ENCODE measurements at regions not wholly inside any gene's neighbourhood (a gene's known extent, or its start where the extent isn't known, plus 50 kb on each side); places are given as distances from the start of the nearest gene placed in this dataset.

DNA sequence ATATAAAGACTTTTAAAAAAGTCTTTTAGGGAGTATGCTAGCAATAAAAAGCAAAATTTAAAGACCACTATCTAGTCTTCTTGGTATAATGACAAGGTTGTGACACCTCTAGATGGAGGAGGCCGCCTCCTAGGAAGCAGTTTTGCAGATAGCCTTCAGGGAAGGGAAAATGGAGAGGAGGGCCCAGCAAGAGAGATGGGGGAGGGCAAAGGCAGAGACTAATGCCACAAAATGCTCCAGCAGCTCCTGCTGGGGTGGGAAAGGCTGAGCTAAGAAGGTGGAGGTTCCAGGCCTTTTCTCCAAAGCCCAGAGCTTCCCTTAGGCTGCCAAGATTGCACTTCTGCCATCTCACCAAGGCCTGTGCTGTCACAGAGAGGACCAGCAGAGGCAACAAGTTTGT lies 153.9 kb upstream of the THSD7B start:
- intact Hi-C loops (cut with DNase I): no loop called here
- no peak for DNase-seq

GRCh38 chr2:136582628-136583205 lies 182.6 kb upstream of the THSD7B start:
- peak in 9 of 42 donors; percentile 2 to 28 (median 14) for DNase-seq

DNA sequence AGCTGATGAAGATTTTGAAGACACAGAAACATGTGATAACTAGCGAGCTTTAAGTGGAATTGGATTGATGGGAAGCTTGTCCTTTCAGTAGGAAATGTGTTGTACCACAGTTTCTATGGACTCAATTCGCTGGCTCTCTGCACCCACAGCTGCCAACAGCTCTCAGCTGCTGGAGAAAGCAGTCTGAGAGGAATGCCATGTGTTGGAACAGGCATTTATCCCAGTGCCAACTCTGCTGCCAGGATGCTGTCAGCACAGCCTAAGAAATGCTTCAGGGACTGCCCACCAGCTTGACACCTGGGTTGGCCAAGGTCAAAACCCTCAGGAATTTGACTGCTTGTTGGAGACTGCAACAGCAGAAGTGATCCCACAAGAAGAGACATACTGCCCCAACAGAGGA lies 193.0 kb upstream of the THSD7B start:
- peak in 21 of 42 donors; percentile 2 to 47 (median 15) for DNase-seq
- intact Hi-C loops (cut with DNase I): no loop called here

More at GRCh38 chr2:136582628-136583205, 182.6 kb upstream of the THSD7B start:
- intact Hi-C loops (cut with DNase I): no loop called here

- DNase-seq: no peak
- intact Hi-C loops (cut with DNase I): no loop called here
These were observed 208.1 kb upstream of the THSD7B start for GRCh38 chr2:136557203-136557602.

DNA sequence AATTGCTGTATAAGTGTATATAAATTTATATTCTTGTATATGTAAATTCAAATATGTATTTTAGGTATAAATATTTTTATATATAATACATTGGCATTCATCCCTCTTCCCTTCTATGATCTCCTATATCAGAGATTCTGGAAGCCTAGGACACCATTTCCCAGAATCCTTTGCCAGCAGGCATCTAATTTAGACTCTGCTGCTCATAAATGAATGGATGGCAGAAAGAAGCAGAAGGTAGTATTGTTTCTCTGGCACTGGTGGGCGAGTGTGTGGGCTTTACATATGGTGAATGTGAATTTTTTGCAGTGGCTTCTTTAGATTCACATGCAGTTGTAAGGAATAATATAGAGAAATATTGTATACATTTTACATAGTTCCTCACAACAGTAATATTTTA lies 215.2 kb upstream of the THSD7B start:
- intact Hi-C loops (cut with DNase I): no loop called here
- DNase-seq: no peak

DNA sequence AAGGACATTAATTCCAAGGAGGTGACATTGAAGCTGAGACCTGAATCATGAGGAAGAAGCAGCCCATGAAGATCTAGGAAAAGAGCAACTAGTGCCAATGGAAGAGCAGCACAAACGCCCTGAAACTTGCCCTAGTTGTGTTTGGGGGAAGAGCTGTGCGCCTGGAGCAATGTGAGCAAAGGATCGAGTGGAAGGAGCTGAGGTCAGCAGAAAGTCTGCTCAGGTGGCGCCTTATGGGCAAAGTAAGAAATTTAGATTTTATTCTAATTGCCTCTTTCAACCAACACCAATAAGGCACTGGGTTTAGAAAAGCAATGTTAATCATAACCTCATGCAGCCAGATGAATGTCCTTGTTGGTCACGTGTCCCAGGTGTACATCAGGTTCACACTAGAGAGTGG lies 226.0 kb upstream of the THSD7B start:
- intact Hi-C loops (cut with DNase I): no loop called here
- DNase-seq: no peak

DNA sequence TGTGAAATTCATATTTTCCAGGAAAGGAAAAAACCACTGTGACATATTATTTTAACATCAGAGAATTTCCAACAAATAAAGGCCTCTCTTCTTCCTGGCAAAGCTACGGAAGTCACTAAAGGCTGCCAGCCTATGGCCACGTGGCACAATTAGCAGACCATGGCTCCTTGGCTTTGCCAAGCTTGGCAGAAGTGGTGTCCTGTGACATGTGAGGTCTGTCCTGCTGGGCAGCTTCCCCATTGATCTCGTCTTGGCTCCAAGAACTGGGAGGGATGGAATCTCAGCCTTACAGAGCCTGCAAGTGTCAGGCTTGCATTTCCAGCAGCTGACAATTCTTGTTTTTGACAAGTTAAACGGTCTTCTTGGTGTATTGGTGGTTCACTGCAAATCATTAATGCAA lies 226.9 kb upstream of the THSD7B start:
- peak in 28 of 42 donors; percentile 7 to 54 (median 32) for DNase-seq
- intact Hi-C loops (cut with DNase I): no loop called here

GRCh38 chr2:136534811-136535210 lies 230.5 kb upstream of the THSD7B start:
- DNase-seq: no peak

GRCh38 chr2:136532171-136532570 lies 233.2 kb upstream of the THSD7B start:
- intact Hi-C loops (cut with DNase I): no loop called here

More at GRCh38 chr2:136534811-136535210, 230.5 kb upstream of the THSD7B start:
- intact Hi-C loops (cut with DNase I): no loop called here

DNA sequence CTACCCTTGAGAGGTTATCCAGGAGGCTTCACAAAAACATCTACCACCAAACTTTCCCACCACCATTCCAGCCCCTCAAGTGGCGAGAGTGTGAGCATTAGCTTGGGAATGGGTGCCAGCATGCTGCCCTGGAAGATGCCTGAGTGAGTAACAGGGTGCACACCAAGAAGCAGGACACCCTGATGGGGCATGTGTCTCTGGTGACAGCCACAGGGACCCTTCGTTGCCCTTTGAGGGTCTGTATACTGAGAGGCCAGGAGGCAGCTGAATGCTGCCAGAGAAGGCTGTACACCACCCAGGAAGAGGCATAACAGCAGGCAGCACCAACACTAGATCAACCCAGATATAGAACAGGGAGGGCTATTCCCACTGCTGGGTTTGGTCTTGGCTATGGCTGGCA lies 233.6 kb upstream of the THSD7B start:
- no peak for DNase-seq
- intact Hi-C loops (cut with DNase I): no loop called here

More at GRCh38 chr2:136532171-136532570, 233.2 kb upstream of the THSD7B start:
- DNase-seq: no peak

DNA sequence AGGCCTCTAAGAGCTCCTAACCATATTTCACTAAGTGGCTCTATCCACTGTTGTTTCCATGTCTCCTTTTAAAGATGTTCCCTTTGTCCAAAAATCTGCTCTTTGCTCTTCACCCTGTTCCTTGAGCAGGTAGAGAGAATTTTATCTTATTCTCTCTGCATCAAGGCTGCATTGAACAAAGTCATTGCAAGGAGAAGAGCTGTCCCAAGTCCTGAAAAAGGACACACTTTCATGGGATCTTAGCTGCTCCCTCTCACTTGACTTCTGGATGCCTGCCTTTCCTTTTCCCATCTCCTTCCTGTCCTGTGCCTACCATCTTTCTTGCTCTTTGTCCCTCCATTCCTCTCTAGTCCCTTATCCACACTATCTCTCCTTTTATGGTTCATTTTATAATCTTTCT lies 235.2 kb upstream of the THSD7B start:
- intact Hi-C loops (cut with DNase I): no loop called here
- DNase-seq: no peak

DNA sequence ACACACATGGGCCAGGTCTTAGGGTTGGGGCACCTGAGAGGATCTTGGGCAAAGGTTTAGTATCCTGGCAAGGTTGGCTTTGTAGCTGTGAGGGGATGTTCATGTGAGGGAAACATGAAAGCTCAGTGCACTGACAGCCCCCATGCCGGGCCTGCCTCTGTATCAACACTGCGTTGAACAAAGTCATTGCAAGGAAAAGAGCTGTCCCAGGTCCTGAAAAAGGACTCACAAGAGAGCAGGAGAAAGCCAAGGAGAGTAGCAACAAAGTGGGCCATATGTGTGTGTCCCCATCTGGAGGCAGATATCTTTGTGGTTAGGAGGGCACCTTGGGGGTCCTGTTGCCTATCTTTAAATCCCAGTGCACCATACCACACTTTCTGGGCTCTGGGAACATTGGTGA lies 237.8 kb upstream of the THSD7B start:
- DNase-seq: no peak
- intact Hi-C loops (cut with DNase I): no loop called here

GRCh38 chr2:136522724-136523123 lies 242.6 kb upstream of the THSD7B start:
- DNase-seq: no peak
- intact Hi-C loops (cut with DNase I): no loop called here

DNA sequence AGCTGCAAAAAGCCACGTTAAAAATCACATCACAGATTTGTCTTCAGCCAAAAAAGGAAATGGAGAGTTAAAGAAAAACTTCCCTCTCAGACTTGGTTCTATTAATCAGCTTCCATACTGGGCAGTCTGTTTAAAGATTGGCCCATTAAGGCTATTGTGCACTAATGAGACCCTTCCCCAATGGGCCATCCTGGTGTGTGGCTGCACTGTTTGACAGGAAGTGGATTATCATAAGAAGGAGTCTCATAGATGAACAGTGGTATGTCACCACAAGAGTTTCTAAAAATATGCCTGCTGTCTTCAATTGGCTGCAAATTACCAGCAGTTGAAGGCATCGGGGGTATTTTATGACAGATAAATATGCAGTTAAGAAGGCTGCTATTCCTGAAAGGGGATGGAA lies 247.6 kb upstream of the THSD7B start:
- intact Hi-C loops (cut with DNase I): no loop called here
- DNase-seq: no peak

GRCh38 chr2:136510244-136510643 lies 255.1 kb upstream of the THSD7B start:
- intact Hi-C loops (cut with DNase I): no loop called here

DNA sequence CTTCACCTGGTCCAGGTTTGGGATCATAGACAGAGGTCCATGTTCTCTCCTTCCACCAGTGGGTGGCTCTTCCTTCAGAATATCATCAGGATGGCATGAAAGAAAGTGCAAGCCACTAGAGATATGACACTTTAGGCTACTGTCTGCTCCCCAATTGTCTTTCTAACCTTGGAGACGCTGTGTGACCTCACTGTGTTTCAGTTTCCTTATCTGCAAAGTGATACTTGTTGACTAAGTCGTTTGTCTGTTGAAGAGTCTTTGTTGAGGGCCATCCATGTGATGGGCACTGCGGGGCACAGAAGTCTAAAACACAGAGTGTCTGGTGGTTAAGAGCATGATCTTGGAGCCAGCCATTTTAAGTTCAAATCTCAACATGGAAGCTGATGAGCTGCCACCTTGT lies 259.9 kb upstream of the THSD7B start:
- intact Hi-C loops (cut with DNase I): no loop called here

More at GRCh38 chr2:136510244-136510643, 255.1 kb upstream of the THSD7B start:
- no peak for DNase-seq

DNA sequence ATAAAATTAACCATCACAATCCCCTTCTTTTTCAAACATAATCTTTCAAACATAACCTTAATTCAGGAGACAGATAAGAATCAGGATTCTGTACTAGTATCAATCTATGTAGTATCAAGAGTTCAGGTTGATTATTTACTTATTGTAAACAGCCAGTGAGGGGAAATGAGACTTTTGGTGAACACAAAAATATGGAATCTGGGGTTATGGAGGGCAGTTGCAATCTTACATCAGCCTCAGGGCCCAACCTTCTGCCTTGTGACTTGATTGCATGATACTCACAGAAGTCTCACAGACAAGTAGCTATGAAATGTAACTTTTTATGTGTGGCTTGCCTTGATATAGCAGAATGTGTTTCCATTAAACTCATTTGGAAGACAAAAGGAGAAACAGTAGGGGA lies 262.7 kb upstream of the THSD7B start:
- intact Hi-C loops (cut with DNase I): no loop called here
- no peak for DNase-seq

More for the DNA sequence above, 259.9 kb upstream of the THSD7B start:
- DNase-seq: no peak

GRCh38 chr2:136497709-136498108 lies 267.6 kb upstream of the THSD7B start:
- DNase-seq: no peak
- intact Hi-C loops (cut with DNase I): no loop called here

DNA sequence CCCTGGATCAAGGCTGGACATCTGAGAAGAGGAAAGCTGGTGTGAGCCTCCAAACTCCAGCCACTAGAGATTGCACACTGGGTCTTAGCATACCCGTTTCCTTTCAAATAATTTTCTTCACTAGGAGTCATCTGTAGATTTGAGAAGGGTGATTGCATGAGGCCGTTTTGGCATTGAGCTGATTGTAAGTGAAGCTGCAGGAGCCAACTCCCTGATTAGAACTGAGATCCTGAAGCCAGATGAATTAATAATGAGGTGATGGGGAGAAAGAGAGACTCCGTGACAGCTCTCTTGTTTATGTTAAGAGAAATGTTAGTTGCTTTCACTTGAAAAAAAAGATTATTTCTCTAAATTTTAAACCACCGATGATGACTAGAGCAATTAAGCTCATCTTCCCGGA lies 268.4 kb upstream of the THSD7B start:
- intact Hi-C loops (cut with DNase I): no loop called here
- no peak for DNase-seq

DNA sequence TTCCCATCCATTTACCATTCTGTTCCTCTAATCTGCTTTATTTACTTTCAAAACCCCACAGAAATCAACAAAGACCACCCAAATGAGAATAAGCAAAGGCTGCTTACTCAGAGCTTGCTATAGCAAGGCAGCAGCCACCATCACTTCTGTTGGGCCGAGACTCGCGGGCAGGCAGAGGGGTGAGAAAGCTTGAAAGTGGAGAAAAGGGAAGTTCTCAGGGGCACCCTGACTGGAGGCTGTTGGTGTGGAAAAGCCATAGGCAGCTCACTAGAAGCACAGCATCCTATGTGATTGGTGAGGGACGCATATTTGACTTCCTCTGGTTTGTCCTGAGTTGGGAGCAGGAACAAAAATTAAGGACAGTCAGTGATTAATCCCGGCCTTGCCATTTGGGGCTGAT lies 269.7 kb upstream of the THSD7B start:
- intact Hi-C loops (cut with DNase I): no loop called here
- DNase-seq: no peak

DNA sequence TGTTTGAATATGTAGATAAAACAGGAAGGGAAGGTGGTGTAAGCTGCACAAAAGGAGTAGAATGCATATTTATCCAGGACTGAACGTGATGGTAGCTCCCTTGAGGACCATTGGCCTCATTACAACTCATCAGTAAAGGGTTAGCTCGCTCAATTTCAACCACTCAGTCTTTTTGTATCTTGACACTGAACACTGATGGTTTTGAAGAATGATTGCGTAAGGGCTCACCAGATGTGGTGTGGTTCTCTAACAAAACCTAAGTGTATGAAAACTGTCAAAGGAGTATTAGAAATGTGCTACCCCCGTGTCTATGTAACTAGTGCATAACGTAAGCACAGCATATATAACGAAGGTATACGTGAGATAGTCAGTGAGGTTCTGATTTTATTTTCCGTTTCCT lies 272.4 kb upstream of the THSD7B start:
- no peak for DNase-seq
- intact Hi-C loops (cut with DNase I): no loop called here

- no peak for DNase-seq
- intact Hi-C loops (cut with DNase I): no loop called here
These were observed 275.2 kb upstream of the THSD7B start for GRCh38 chr2:136490100-136490499.
